ENCODE measurements at regions not wholly inside any gene's neighbourhood (a gene's known extent, or its start where the extent isn't known, plus 50 kb on each side); places are given as distances from the start of the nearest gene placed in this dataset.

DNA sequence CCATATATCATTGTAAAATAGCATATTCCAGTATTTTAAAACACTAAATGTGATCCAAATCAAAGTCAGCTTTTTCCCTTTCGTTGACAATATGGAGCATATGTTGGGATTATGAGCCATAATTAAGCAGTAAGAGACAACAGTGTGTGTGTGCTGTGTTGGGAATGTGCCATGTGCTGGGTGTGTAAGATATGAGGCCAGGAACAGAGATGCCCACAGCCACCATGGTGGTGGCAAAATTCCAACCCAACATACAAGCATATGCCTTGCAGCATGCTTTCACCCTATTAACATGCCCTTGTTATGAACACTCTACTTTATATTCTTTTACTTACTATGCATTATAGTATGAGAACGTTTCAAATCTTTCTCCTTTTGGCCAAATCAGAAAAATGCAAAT lies 1560.4 kb upstream of the TENM3 start (continued):
- TF ChIP-seq, protein P1, sequence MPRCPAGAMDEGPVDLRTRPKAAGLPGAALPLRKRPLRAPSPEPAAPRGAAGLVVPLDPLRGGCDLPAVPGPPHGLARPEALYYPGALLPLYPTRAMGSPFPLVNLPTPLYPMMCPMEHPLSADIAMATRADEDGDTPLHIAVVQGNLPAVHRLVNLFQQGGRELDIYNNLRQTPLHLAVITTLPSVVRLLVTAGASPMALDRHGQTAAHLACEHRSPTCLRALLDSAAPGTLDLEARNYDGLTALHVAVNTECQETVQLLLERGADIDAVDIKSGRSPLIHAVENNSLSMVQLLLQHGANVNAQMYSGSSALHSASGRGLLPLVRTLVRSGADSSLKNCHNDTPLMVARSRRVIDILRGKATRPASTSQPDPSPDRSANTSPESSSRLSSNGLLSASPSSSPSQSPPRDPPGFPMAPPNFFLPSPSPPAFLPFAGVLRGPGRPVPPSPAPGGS (IDR thresholded peaks at IDR 0.05; ENCODE audit: borderline replicate concordance, insufficient read depth, low read depth, low read length, poor library complexity, severe bottlenecking) = no peak
- TF ChIP-seq KDM1A (IDR thresholded peaks at IDR 0.05; ENCODE audit: borderline replicate concordance) = no peak
- no peak for TF ChIP-seq MXI1 (IDR thresholded peaks at IDR 0.05; ENCODE audit: low read depth, low read length)
- TF ChIP-seq SIX5 (IDR thresholded peaks at IDR 0.05; ENCODE audit: low read depth, low read length, severe bottlenecking) = no peak

DNA sequence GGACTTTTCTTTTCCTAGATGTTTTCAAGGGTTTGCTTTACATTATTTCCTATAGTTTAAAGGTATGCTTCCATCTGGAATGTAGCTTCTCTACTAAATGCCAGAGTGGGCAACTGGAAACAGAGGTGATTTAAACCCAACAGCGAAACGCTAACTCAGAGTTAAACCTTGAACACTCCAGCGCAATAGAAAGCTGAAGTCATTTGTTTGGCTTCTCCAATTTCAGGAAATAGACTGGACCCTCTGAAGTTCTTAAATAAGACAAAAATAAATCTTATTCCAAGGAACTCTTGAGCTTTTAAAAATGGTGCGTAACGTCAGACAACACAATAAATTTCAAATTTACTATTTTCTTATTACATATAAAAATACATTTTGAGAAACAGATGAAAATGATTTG lies 1560.0 kb upstream of the TENM3 start:
- no TSS peak for BruUV-seq (replicated peaks)
- DNase-seq (ENCODE audit: low read depth, low spot score) (no peak), FAIRE-seq (no peak), ATAC-seq (no peak)
- Histone ChIP-seq H4K20me1 (ENCODE audit: control insufficient read depth, insufficient read depth) (no peaks in the 10 kb centered on the region), H2AFZ (ENCODE audit: control insufficient read depth, low read depth, low read length) (no peak overlapping the region), H3K27me3 (replicated peaks in 1 of 2; ENCODE audit: control insufficient read depth in 2 of 2, insufficient read depth in 2 of 2, low read length in 1 of 2) (no peaks in the 10 kb centered on the region), H3K4me1 (ENCODE audit: control insufficient read depth, insufficient read depth, low read length) (no peaks in the 10 kb centered on the region), H3K4me2 (ENCODE audit: control insufficient read depth, insufficient read depth) (no peak overlapping the region), H3K9ac (ENCODE audit: control insufficient read depth, insufficient read depth, low read length) (no peak overlapping the region), H3K79me2 (ENCODE audit: control insufficient read depth, insufficient read depth, low read length) (no peaks in the 10 kb centered on the region), H3K4me3 (no peak overlapping the region), H3K36me3 (ENCODE audit: control insufficient read depth in 2 of 2, insufficient read depth in 2 of 2, low read length in 1 of 2) (no peaks in the 10 kb centered on the region), H3K27ac (ENCODE audit: control insufficient read depth, insufficient read depth) (no peak overlapping the region), H3K9me3 (replicated peaks; ENCODE audit: control insufficient read depth, insufficient read depth, low read length) (no peaks in the 10 kb centered on the region)
- ChIA-PET RAD21 (ENCODE audit: unreplicated experiment) (interaction anchor here (0.8 kb wide), 1 partner anchor 1357 kb away, joined by 3 read pairs; no protein-coding TSS in a partner anchor), SMC1A (ENCODE audit: uncharacterized antibody, unreplicated experiment) (no interaction called here), CTCF (interaction anchor here (1.6 to 1.8 kb wide), 2 partner anchors 11 to 18 kb away, joined by 4 to 5 read pairs; no protein-coding TSS in a partner anchor), POLR2A (no interaction called here)
- intact Hi-C loops (cut with micrococcal nuclease; ENCODE audit: unreplicated experiment) = no loop called here
- 71% methylated on average over 5 of the region's 5 CpGs for WGBS (ENCODE audit: insufficient coverage, insufficient replicate concordance, low lambda C conversion rate, missing lambda C conversion rate)
- TF ChIP-seq LARP7 (IDR thresholded peaks at IDR 0.05) = no peak
- no peak for TF ChIP-seq RAD51 (IDR thresholded peaks at IDR 0.05)
- in situ Hi-C loops (cut with MboI) = no loop called here

Data from GM12878 (cell line).